IMR-90 (cell line): ENCODE measurements at regions not wholly inside any gene's neighbourhood (a gene's known extent, or its start where the extent isn't known, plus 50 kb on each side); places are given as distances from the start of the nearest gene placed in this dataset.

Experiments used
- ATAC-seq: fragments of 200-7000 bp; cut with Tn5 transposase; 2 replicates; pipeline ENCODE4 v1.9.1; 2020; ENCODE audit warnings: low read depth, mild to moderate bottlenecking, moderate library complexity
- BruUV-seq: library from RNA; stranded (reverse); fragments of 400-500 nt; replicated peaks from 2 replicates; lab custom pipeline; 2021; lab: Mats Ljungman, UMichigan
- CTCF ChIA-PET: fragments of 300-600 bp; formaldehyde crosslinking; extraction: SDS; loops from one replicate; lab custom pipeline; 2021; ENCODE audit warnings: antibody characterized with exemption; lab: Yijun Ruan, JAX
- POLR2A ChIA-PET: fragments of 300-600 bp; sonication (Branson Sonifier 250); formaldehyde crosslinking; loops from one replicate; lab custom pipeline; 2022; ENCODE audit warnings: antibody characterized with exemption; ENCODE audit not compliant: unreplicated experiment; lab: Charles Lee
- DNase-seq: peaks from one replicate; pipeline ENCODE4 v3.0.0; 2013
- H2AFZ ChIP-seq: replicated peaks from 2 replicates; pipeline ENCODE3; 2013; ENCODE audit warnings: low read length, mild to moderate bottlenecking; ENCODE audit not compliant: poor library complexity
- H2AK5ac ChIP-seq: 2 replicates; pipeline ENCODE4 v1.6.1; 2013; ENCODE audit warnings: low read depth, low read length, inconsistent platforms
- H2AK9ac ChIP-seq: replicated peaks from 2 replicates; pipeline ENCODE3; 2013; ENCODE audit warnings: mild to moderate bottlenecking, low read depth, low read length, moderate library complexity; ENCODE audit not compliant: poor library complexity
- H2BK120ac ChIP-seq: 2 replicates; pipeline ENCODE4 v1.6.1; 2013; ENCODE audit warnings: low read depth, low read length, inconsistent platforms
- H2BK15ac ChIP-seq: 3 replicates; pipeline ENCODE4 v1.6.1; 2013; ENCODE audit warnings: low read depth, low read length, inconsistent platforms
- H2BK20ac ChIP-seq: 2 replicates; pipeline ENCODE4 v1.6.1; 2013; ENCODE audit warnings: low read depth, mild to moderate bottlenecking, inconsistent platforms, low read length, moderate library complexity
- H2BK5ac ChIP-seq: 2 replicates; pipeline ENCODE4 v1.6.1; 2013; ENCODE audit warnings: mild to moderate bottlenecking, low read depth, low read length, inconsistent platforms; ENCODE audit not compliant: poor library complexity, severe bottlenecking
- H3K14ac ChIP-seq: replicated peaks from 2 replicates; pipeline ENCODE4 v1.6.1; 2013; ENCODE audit warnings: low read depth, low read length, inconsistent platforms
- H3K18ac ChIP-seq: 2 replicates; pipeline ENCODE4 v1.6.1; 2013; ENCODE audit warnings: low read depth, low read length, control low read depth
- H3K23ac ChIP-seq: 2 replicates; pipeline ENCODE4 v1.6.1; 2013; ENCODE audit warnings: low read depth, low read length, inconsistent platforms
- H3K27ac ChIP-seq: 2 replicates; pipeline ENCODE4 v1.5.1; 2013; ENCODE audit warnings: mild to moderate bottlenecking, control low read depth, low read length; ENCODE audit not compliant: insufficient read depth
- H3K27me3 ChIP-seq: 2 replicates; pipeline ENCODE4 v1.6.1; 2013; ENCODE audit warnings: low read length; ENCODE audit not compliant: control insufficient read depth, insufficient read depth
- H3K36me3 ChIP-seq: 2 replicates; pipeline ENCODE4 v1.6.1; 2013; ENCODE audit warnings: low read length, mixed read lengths; ENCODE audit not compliant: control insufficient read depth, insufficient read depth
- H3K4ac ChIP-seq: 2 replicates; pipeline ENCODE4 v1.6.1; 2013; ENCODE audit warnings: low read depth, low read length, inconsistent platforms
- H3K4me1 ChIP-seq: 2 replicates; pipeline ENCODE4 v1.6.1; 2013; ENCODE audit warnings: low read length, mixed read lengths; ENCODE audit not compliant: control insufficient read depth, insufficient read depth
- H3K4me2 ChIP-seq: 2 replicates; pipeline ENCODE4 v1.6.1; 2013; ENCODE audit warnings: low read depth, mild to moderate bottlenecking, control low read depth, low read length, moderate library complexity
- H3K4me3 ChIP-seq: 2 replicates; pipeline ENCODE4 v1.5.1; 2013; ENCODE audit warnings: low read depth, mild to moderate bottlenecking, control low read depth, low read length, moderate library complexity; ENCODE audit not compliant: insufficient read depth
- H3K56ac ChIP-seq: 2 replicates; pipeline ENCODE4 v1.6.1; 2013; ENCODE audit warnings: low read length, inconsistent platforms; ENCODE audit not compliant: insufficient read depth; ENCODE audit errors: extremely low read depth
- H3K79me1 ChIP-seq, 2 experiments: 2 replicates each; pipeline ENCODE4 v1.6.1; 2013; ENCODE audit warnings: low read length in 2 of 2, inconsistent platforms in 1 of 2, low read depth in 1 of 2
- H3K9ac ChIP-seq: 2 replicates; pipeline ENCODE4 v1.6.1; 2013; ENCODE audit warnings: low read depth, low read length, control low read depth
- H3K9me1 ChIP-seq: 2 replicates; pipeline ENCODE4 v1.6.1; 2013; ENCODE audit warnings: low read length, inconsistent platforms; ENCODE audit not compliant: insufficient read depth
- H3K9me3 ChIP-seq: 2 replicates; pipeline ENCODE4 v1.6.1; 2013; ENCODE audit warnings: low read length; ENCODE audit not compliant: control insufficient read depth, insufficient read depth
- H4K20me1 ChIP-seq: 2 replicates; pipeline ENCODE4 v1.6.1; 2013; ENCODE audit warnings: low read length, inconsistent platforms; ENCODE audit not compliant: insufficient read depth
- H4K5ac ChIP-seq: 2 replicates; pipeline ENCODE4 v1.6.1; 2013; ENCODE audit warnings: mild to moderate bottlenecking, low read depth, low read length, control low read depth
- H4K8ac ChIP-seq, 2 experiments: 2 replicates each; pipeline ENCODE4 v1.6.1; 2013; ENCODE audit warnings: low read depth in 2 of 2, low read length in 2 of 2, control low read depth in 1 of 2, inconsistent platforms in 1 of 2
- H4K91ac ChIP-seq: 2 replicates; pipeline ENCODE4 v1.6.1; 2013; ENCODE audit warnings: low read depth, low read length, inconsistent platforms; ENCODE audit not compliant: insufficient read depth
- BHLHE40 ChIP-seq: fragments of 150-350 bp; IDR thresholded peaks from 2 replicates; pipeline ENCODE4 v1.6.1; 2016; ENCODE audit warnings: mild to moderate bottlenecking, low read depth, low read length
- CEBPB ChIP-seq: IDR thresholded peaks from 2 replicates; pipeline ENCODE4 v1.6.1; 2012; ENCODE audit warnings: low read depth, low read length, improper control_type of control experiment
- CHD1 ChIP-seq: IDR thresholded peaks from 2 replicates; pipeline ENCODE4 v1.6.1; 2012; ENCODE audit warnings: low read depth, low read length, improper control_type of control experiment
- ELK1 ChIP-seq: fragments of 150-350 bp; IDR thresholded peaks from 2 replicates; pipeline ENCODE4 v1.6.1; 2016; ENCODE audit warnings: low read depth, mild to moderate bottlenecking, low read length, moderate library complexity, borderline replicate concordance
- FOS ChIP-seq: fragments of 150-350 bp; IDR thresholded peaks from 2 replicates; pipeline ENCODE4 v1.6.1; 2016; ENCODE audit warnings: low read depth, low read length
- MAFK ChIP-seq: IDR thresholded peaks from 2 replicates; pipeline ENCODE4 v1.6.1; 2012; ENCODE audit warnings: low read depth, low read length, improper control_type of control experiment
- MAZ ChIP-seq: IDR thresholded peaks from 2 replicates; pipeline ENCODE4 v1.6.1; 2012; ENCODE audit warnings: low read depth, mild to moderate bottlenecking, low read length, improper control_type of control experiment, moderate library complexity, borderline replicate concordance
- NFE2L2 ChIP-seq: fragments of 150-350 bp; IDR thresholded peaks from 2 replicates; pipeline ENCODE4 v1.6.1; 2016; ENCODE audit warnings: low read depth, mild to moderate bottlenecking, low read length
- RAD21 ChIP-seq: IDR thresholded peaks from 2 replicates; pipeline ENCODE4 v1.6.1; 2012; ENCODE audit warnings: low read length, improper control_type of control experiment
- RFX5 ChIP-seq: IDR thresholded peaks from 2 replicates; pipeline ENCODE4 v1.8.0; 2012; ENCODE audit warnings: low read depth, mild to moderate bottlenecking, low read length, moderate library complexity
- WGBS, 2 experiments: methylation state at CpG; one replicate each; pipeline versions ENCODE4 v1.1.5 to v1.1.7; 2013; ENCODE audit warnings: missing lambda C conversion rate in 2 of 2; ENCODE audit not compliant: insufficient read length in 1 of 2; ENCODE audit errors: extremely low coverage in 2 of 2; 5-methylcytosine and 5-hydroxymethylcytosine counted together
- dilution Hi-C: fragments of 300-500 bp; cut with HindIII; formaldehyde crosslinking; loops from one replicate; pipeline ENCODE4 v1.14.3; 2018; ENCODE audit warnings: low sequenced_read_pairs; ENCODE audit not compliant: unreplicated experiment
- in situ Hi-C: fragments of 300-500 bp; cut with MboI; formaldehyde crosslinking; loops from 3 replicates; pipeline ENCODE4 v1.14.3; 2019; ENCODE audit warnings: low sequenced_read_pairs, inconsistent platforms, mixed read lengths
- intact Hi-C: fragments of 100-400 bp; cut with micrococcal nuclease; formaldehyde crosslinking; loops from 2 replicates; pipeline ENCODE4 v1.10.0; 2022
- TF ChIP-seq, protein P1 (sequence below): fragments of 150-350 bp; IDR thresholded peaks from 2 replicates; pipeline ENCODE4 v1.6.1; 2017; ENCODE audit warnings: mild to moderate bottlenecking, antibody characterized with exemption, low read length, low read depth
- TF ChIP-seq, protein P2 (sequence below): conservative IDR thresholded peaks from 2 replicates; pipeline ENCODE4 v1.5.1; 2012; ENCODE audit warnings: mild to moderate bottlenecking, low read depth, low read length, improper control_type of control experiment

- Histone ChIP-seq H4K91ac (no peak overlapping the region), H2AK5ac (no peak overlapping the region), H3K9me1 (no peaks in the 10 kb centered on the region), H2BK5ac (no peak overlapping the region), H3K27me3 (peaks cover 17% of the 10 kb centered on the region), H2AFZ (no peak overlapping the region), H2BK120ac (no peak overlapping the region), H2BK20ac (no peak overlapping the region), H2AK9ac (no peak overlapping the region), H4K20me1 (no peaks in the 10 kb centered on the region), H3K4ac (no peak overlapping the region), H3K56ac (no peak overlapping the region), H3K4me1 (no peaks in the 10 kb centered on the region), H4K5ac (no peak overlapping the region), H3K4me3 (no peak overlapping the region), H3K9me3 (no peaks in the 10 kb centered on the region), H3K4me2 (no peak overlapping the region), H3K79me1 (no peaks in the 10 kb centered on the region), H3K9ac (no peak overlapping the region), H3K27ac (no peak overlapping the region), H3K36me3 (no peaks in the 10 kb centered on the region), H3K18ac (no peak overlapping the region), H4K8ac (no peak overlapping the region), H3K14ac (no peak overlapping the region), H3K23ac (no peak overlapping the region), H2BK15ac (no peak overlapping the region)
- intact Hi-C loops (loop anchor here (5.0 to 10.0 kb wide), 3 partner anchors 331 to 613 kb away; no protein-coding TSS in a partner anchor), in situ Hi-C loops (loop anchor here (10.0 to 25.0 kb wide), 3 partner anchors 441 to 768 kb away; no protein-coding TSS in a partner anchor), dilution Hi-C loops (no loop called here)
- WGBS, 2 experiments: 0% methylated on average over 1 of the region's 9 CpGs; no CpG with 5 or more reads in 1 of the 2 experiments
- ChIA-PET POLR2A (no interaction called here), CTCF (interaction anchor here (1.3 kb wide), 1 partner anchor 11 kb away, joined by 3 read pairs; no protein-coding TSS in a partner anchor)
- ATAC-seq (no peak), DNase-seq (no peak)
- no TSS peak for BruUV-seq
- TF ChIP-seq CEBPB (no peak), RFX5 (no peak), CHD1 (no peak), MAFK (no peak), FOS (no peak), RAD21 (no peak), ELK1 (no peak), MAZ (no peak), NFE2L2 (no peak), BHLHE40 (no peak)
- TF ChIP-seq, protein P1, sequence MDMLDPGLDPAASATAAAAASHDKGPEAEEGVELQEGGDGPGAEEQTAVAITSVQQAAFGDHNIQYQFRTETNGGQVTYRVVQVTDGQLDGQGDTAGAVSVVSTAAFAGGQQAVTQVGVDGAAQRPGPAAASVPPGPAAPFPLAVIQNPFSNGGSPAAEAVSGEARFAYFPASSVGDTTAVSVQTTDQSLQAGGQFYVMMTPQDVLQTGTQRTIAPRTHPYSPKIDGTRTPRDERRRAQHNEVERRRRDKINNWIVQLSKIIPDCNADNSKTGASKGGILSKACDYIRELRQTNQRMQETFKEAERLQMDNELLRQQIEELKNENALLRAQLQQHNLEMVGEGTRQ: no peak
- TF ChIP-seq, protein P2, sequence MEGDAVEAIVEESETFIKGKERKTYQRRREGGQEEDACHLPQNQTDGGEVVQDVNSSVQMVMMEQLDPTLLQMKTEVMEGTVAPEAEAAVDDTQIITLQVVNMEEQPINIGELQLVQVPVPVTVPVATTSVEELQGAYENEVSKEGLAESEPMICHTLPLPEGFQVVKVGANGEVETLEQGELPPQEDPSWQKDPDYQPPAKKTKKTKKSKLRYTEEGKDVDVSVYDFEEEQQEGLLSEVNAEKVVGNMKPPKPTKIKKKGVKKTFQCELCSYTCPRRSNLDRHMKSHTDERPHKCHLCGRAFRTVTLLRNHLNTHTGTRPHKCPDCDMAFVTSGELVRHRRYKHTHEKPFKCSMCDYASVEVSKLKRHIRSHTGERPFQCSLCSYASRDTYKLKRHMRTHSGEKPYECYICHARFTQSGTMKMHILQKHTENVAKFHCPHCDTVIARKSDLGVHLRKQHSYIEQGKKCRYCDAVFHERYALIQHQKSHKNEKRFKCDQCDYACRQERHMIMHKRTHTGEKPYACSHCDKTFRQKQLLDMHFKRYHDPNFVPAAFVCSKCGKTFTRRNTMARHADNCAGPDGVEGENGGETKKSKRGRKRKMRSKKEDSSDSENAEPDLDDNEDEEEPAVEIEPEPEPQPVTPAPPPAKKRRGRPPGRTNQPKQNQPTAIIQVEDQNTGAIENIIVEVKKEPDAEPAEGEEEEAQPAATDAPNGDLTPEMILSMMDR: no peak
Measured at GRCh38 chr15:98444138-98444537, 204.2 kb upstream of the IGF1R start.
